ENCODE measurements at regions not wholly inside any gene's neighbourhood (a gene's known extent, or its start where the extent isn't known, plus 50 kb on each side); places are given as distances from the start of the nearest gene placed in this dataset.

DNA sequence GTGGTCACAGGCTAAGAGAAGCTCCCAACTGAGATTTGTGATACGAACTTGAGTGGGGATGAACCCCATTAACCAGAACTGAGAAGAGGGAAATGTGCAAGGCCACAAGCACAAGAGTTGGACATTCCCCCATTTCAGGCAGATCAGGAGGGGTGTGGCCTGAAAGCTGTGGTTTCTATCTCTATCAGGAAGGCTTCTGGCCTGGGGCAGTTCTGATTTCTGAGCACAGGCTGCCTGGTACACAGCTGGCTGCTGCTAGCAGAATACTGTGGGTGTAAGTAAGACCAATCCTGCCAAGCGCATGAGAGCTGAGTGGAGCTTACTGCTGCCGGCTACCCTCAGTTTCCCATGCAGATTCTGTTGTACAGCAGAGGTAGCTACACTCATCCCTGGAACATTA is 484.6 kb downstream of the SATB2 start:
- TF ChIP-seq POLR2A (IDR thresholded peaks at IDR 0.05; ENCODE audit: low read depth, low read length) (no peak), POU2F2 (IDR thresholded peaks at IDR 0.05; ENCODE audit: low read depth, low read length) (no peak), POLR2AphosphoS5 (IDR thresholded peaks at IDR 0.05; ENCODE audit: low read depth, low read length) (no peak), TAF1 (IDR thresholded peaks at IDR 0.05; ENCODE audit: low read depth, low read length) (no peak), PAX5 (IDR thresholded peaks at IDR 0.05; ENCODE audit: insufficient read depth, low read length, severe bottlenecking) (no peak), SPI1 (IDR thresholded peaks at IDR 0.05; ENCODE audit: low read depth, low read length) (no peak)

Data from GM12891 (cell line).